NCI-H1048 (cell line): ENCODE measurements at regions not wholly inside any gene's neighbourhood (a gene's known extent, or its start where the extent isn't known, plus 50 kb on each side); places are given as distances from the start of the nearest gene placed in this dataset.
"Not testable (repeated sequence)": the region's sequence is repeated elsewhere in the genome, so short reads cannot be mapped to it uniquely, and the experiment has no call there.

Source experiments
- DNase-seq: peaks from one replicate; lab custom pipeline; 2025; lab: John Stamatoyannopoulos, UW

DNA sequence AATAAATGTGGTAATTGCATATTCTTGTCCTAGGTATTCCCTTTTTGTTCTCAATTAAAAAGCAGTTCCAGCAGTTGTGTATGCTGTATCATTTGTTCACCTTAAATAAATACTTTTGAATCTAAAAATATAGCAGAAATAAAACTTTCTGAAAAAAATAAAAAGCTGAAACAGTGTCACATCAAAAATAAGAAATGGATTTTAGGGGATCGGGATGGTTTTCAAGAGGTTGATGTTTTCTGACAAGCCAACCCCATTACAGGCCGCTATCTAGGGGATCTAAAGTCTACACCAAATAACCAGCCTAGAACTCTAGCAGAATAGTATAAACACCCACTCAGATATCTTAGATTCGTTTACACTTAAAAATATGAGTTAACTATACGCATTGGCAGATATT lies 95.4 kb upstream of the MAML3 start:
- DNase-seq: no peak

DNA sequence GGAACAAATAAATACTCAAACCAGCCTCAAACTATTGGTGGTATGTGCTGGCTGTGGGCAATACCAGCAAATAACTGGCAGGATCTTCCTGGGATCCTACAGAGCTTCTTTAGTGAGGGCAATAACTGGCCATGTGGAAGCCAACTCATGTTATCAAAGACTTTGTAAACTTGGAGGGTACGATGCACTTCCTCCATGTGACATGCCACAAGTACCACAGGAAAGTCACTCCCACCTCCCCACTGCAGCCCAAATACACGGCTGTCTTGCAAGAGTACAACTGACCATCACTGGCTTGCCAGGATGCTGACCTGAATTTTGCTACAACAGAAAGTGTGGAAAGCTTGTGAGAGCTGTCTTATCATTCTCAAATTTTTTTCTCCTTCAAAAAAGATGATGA lies 93.3 kb upstream of the MAML3 start:
- no peak for DNase-seq

DNA sequence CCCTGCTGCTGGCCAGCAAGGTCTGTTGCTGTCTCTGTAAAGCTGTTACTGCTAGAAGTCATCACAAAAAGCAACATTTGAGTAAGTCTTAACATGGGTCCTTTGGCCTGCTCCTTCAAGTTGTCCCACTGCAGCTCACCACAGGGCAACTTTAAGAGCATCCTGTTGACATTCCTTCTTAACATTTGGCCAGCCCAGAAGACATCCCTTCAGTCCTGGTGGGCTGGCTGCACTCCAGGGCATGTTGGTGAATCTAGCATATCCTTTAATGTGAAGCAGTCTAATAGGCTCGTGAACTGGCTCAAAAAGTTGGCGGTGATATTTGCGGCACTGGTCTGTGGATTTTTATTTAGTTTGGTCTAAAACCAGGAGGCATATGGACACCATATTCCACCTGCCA lies 92.2 kb upstream of the MAML3 start:
- DNase-seq: no peak

DNA sequence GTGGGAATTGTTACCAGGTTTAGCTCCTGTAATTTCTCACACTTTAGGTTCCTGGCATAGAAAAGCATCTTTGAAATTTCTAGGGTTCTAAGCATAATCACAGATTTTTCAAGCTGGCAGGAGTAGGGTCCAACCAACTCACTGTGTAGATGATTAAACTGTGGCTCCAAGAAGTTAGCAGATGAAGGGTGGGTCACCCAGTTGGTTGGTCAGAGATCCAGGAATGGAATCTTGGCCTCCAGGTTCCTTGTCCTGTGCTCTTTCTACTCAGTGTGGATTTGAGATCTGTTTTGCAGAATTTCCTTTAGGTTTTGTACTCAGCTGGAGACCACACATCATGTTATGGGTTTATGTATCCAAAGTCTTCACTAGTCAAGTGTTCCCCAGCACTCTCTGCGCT lies 90.3 kb upstream of the MAML3 start:
- DNase-seq: no peak

DNA sequence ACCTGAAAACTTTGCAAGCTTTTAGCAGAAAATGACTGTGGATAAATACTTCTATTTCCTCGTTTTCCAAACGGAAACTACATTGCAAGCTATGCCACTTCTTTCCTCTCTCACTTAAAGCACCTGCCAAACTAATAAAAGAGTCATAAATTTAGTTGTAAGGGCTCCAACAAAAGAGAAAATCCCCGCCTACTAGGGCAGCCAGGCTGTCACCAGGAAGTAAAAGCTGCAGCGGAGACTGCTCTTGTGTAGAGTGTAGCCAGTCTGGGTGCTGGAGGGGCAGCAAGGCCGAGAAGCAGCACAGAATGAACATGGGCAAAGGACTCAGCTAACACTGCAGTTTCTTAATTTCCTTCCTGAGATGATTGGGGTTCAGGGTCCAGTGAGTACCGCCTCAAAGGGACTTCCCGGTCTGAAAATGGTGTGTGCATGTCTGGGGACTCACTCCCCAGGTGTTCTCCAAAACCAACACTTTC lies 89.3 kb upstream of the MAML3 start:
- no peak for DNase-seq

DNA sequence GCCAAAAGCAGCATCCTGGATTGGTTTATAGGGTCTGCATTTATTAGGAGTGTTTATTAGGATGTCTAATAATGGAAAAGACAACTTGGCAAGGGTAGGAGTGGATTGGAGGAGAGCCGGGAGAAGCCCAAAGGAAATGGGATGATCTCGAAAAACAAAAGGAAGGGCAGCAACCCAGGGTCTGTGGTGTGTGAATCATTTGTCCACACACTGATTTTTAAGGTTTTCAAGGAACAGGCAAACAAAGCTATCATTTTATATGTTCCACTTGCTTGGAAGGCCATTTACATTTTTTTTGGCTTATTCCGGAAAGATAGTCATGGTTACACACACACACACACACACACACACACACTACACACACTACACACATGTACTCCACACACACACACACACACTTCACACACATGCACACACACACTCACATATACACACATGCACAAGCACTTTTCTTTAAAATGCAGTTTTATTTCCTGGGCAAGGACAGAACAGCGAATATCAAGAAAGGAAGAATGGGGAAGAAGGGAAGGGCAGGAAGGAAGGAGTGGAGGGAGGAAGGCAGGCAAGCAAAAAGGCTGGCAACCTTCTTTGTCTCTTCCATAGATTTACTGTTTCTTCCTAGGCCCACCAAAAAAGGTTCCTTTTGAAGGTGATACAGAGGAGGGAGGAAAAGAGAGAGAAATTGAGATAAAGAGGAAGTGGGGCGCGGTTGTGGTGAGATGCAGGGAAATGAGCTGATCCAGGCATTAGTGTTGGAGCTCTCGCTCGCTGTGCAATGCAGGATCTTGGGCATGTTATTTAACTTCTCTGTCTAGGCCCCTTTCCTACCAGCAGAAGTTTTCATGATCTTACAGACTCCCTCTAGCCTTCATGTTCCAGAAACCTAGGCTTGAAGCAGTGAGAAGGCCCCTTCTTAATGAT lies 88.6 kb upstream of the MAML3 start:
- DNase-seq: no peak

DNA sequence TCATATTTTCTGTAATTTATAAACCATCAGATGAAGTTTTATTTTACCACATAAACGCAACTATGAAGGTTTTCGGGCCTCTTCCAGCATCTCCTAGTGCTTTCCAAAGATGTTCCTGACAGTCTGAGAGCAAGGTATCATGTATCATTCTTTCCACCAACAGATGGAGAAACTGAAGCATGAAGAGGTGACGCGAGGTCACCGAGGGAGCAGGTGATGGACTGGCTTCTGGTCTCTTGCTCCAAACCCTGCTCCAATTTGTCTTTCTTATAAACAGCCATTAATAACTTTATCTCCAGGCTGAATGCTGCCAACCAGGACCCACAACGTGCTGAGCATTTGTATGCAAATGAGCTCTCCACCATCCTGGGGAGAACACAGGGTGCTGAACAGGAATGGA lies 86.3 kb upstream of the MAML3 start:
- no peak for DNase-seq

DNA sequence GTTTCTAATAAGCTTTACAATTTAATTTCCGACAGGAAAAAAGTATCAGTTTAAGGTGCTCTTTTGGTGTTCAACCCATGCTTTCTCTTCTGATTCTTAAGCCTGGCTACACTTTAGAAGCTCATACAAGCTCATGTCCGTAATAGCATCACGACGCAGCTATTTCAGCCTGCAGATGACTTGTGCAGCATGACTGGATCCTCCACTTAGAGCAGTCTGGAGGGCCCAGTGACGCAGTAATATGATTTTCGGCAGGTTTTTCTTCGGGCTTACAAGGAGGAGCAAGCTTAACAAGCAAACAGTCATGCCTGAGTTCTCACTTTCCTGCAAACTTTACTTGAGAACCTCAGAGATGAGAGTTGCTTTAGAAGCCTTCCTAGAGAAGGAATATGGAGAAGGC lies 85.3 kb upstream of the MAML3 start:
- no peak for DNase-seq

DNA sequence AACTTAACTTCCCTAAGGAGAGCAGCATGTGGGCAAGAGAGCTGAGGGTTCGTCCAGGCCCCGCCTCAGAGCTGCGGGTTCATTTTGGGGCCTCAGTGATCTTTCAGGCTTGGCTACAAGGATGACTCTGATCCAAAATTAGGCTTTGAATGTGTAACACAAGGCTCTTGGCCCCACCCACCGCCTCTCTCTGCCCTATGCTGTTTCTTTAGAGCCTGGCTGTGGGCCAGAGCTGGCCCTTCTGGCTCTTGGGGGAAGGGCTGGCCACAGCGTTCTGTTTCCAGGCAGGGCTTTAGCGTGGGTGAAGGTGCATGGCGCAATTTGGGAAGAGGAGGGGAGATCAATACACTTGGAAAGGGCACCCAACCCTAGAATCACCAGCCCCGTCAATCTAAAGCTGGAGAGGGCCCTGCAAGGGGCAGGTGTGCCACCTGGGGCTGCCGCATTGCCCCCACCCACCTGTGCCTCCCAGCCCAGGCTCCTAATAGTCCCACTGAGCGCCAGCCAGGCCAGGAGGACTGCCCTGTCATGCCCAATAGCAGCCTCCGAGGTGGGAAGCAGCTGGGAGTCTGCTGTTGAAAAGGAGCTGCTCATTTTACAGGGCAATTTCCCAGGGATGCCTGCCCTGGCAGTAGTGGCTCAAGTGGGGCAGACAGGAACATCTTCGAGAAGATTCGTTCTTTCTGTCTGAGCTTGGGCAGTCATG lies 84.5 kb upstream of the MAML3 start:
- no peak for DNase-seq

DNA sequence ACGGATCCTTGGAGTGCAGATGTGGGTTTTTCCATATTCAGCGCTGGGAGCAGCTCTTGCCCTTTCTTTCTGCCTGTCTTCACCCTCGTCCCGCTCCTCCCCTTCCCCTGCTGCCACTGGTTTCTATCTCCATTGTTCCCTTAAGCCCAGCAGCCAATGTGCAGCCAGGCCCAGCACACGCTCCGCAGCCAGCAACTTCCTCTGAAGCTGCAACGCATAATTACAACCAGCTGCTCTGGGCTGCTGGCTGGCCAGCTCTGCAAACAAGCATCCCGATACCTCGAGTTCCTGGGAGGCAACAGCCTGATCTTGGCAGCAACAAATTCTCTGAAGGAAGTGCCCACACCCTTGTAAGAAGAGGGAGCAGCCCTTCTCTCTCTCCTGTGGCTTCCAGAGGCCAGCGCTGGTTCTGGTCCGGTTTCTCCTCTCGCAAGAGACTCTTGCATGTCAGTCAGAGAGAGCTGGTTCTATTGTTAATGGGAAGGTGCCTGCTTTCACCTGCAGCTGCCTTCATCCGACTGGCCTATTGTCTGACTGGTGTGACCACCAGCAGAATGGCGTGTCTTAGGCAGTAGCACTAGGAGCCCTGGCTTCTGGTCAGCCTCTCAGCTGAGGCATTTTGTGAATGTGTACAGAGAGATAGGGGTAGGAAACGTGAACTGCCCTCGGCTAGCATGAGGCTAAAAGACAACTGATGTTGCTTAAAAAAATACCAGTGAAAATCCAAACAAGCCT lies 83.8 kb upstream of the MAML3 start:
- DNase-seq: no peak

DNA sequence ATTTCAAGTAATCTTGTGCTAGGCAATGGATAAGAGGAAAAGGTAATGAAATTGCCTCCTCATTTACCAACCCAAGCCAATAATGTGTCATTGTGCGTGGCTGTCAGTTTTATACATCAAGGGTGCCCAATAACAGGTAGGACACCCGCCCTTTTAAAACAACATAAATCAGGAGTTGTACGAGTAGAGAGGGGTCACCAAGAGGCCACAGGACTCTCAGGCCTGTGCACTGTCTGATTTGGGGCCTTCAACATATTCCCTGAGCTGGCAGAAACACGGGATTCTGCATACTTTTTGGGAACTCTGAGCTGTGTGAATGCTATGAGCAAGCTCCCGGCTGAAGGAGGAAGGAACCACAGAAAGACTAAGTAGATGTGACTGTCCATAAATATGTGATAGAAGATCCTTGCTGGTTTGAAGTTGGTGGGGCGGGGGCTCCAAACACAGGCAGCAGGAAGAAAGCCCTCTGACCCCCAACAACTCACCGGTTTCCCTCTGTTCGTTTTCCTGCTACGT lies 82.7 kb upstream of the MAML3 start:
- DNase-seq: no peak

DNA sequence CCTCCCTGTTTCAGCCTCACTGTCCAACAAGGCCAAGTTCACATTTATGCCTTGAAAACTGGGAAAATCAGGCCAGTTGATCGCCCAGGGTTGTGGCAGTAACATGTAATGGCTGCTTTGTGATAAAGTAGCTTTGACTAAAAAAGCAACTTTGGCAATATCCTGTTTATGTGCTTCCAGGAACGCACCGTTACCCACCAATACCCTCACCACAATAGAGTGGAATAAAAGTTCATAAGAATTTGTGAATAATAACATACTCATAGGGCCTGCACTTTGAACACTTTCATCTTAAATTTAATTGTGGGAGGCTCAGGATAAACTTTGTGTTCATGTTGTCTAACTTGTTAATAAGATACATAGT lies 80.7 kb upstream of the MAML3 start:
- no peak for DNase-seq

DNA sequence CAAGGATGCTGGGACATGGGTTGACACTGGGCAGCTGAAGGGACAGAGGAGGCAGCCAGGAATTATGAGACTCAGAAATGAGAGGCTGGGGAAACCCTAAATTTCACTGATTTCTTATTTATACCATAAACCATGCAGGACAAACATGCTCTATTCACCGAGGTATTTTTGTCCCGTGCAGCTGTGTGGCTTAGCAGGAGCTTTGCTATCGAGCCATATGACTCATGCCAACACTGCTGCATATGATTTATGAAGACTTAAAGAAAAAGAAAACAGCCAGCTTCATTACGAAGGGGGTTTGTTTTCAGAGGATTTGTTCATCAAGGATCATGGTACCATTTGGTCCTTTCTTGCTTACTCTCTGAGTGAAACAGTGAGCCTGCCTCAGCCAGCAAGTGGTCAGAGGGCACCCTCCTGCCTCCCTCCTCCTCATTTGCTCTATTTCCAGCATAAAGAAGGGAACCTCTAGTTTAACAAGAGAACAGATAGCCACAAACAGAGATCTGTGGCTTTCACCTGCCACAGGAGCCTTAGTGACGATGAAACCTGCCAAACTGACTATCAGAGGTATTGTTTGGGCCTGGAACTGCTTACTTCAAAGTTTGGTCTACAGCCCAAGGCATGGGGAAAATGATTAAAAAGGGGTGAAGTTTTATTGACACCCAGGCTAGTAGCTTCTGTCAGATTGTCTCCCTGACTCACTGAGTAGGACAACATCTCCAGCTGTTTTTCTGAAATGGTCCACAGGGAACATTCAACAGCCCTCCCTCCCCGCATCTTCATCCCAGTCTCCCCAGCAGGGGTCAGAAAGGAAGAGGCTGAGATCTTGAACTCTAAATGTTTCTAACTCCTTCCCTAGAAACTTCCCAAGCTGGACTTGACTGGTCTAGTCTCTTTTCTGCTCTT lies 80.1 kb upstream of the MAML3 start:
- no peak for DNase-seq

DNA sequence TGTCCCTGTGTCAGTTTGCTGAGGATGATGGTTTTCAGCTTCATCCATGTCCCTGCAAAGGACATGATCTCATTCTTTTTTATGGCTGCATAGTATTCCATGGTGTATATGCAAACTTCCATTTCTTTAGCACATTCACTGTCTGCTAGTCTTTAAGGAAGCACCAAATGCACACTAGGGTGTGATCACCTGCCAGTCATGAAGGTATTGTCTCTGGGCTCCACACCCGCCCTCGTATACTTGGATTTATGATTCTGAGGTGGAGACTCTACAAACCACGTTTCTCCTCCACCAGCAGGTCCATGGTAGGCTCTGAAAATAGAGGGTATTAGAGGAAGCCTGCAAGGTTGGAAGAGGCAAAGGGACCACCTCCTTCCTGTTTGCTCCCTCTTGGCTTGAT lies 75.9 kb upstream of the MAML3 start:
- no peak for DNase-seq

DNA sequence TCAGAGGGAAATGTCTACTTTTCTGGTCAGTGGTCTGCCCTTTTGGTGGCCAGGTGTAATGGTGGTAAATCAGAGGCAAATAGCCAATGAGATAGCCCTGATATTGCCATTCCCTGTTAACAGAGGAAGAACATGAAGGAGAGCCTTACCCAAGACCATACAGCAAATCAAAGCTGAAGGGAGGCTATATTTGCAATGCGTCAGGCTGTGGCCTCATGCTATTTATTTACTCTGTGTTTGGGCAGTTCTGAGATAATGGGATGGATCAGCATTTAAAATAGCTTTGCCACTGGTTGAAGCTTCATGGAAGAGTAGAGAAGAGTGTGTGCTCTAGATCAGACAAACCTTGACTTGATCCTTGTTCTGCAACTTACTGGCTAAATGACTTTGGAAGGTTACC lies 73.3 kb upstream of the MAML3 start:
- no peak for DNase-seq

DNA sequence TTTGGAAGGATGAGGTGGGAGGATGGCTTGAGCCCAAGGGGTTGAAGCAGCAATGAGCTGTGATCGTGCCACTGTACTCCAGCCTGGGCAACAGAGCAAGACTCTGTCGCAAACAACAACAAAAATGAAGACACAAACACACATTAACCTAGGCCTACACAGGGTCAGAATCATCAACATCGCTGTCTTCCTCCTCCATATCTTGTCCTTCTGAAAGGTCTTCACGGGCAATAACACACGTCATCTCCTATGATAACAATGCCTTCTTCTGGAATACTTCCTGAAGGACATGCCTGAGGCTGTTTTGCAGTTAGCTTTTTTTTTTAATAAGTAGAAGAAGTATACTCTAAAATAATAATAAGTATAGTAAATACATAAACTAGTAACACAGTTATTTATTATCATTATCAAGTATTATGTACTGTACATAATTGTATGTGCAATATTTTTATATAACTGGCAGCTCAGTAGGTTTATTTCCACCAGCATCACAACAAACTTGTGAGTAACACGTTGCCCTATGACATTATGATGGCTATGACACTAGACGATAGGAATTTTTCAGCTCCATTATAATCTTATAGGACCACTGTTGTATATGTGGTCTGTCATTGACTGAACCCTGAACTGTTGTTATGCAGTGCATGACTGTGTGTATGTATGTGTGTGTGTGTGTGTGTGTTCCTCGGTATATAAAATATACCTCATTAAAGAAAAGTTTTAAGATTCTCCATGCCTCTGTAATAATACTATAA lies 69.2 kb upstream of the MAML3 start:
- DNase-seq: no peak

DNA sequence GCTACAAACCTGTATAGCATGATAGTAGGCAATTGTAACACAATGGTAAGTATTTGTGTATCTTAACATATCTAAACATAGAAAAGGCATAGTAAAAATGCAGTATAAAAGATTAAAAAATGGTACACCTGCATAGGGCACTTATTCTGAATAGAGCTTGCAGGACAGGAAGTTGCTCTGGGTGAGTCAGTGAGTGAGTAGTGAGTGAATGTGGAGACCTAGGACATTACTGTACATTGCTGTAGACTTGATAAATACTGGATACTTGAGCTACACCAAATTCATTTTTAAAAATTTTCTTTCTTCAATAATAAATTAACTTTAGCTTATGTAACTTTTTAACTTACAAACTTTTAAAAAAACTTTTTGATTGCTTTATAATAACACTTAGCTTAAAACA lies 68.2 kb upstream of the MAML3 start:
- no peak for DNase-seq

DNA sequence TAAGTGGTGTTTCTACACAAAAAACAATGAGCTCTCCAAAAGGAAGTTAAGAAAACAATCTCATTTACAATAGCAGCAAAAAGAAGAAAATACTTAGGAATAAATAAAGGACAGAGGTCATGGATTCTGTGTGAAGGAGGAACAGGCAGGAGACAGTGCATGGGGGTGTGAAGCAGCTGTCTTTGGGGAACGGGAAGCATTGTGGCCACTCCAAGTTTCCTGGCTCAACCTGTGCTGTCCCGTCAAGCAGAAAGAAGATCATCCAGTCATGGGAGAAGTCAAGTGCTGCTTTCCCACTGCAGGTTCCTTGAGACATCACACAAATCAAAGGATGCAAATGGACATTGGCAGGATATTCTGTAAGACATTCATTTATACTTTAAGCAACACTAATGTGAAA lies 66.1 kb upstream of the MAML3 start:
- DNase-seq: no peak

DNA sequence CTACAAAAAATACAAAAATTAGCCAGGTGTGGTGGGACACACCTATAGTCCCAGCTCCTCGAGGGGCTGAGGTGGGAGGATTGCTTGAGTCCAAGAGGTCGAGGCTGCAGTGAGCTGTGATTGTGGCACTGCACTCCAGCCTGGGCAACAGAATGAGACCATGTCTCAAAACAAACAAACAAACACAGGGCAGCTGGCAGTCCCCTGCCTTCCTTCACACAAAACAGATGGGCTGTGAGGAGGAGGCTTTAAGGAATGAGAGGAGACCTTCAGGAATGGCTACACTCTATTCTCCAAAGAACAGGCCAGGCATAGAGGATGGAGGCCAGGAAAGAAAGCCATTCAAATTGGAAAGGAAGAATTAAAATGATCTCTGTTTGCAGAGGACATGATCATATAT lies 65.6 kb upstream of the MAML3 start:
- no peak for DNase-seq

DNA sequence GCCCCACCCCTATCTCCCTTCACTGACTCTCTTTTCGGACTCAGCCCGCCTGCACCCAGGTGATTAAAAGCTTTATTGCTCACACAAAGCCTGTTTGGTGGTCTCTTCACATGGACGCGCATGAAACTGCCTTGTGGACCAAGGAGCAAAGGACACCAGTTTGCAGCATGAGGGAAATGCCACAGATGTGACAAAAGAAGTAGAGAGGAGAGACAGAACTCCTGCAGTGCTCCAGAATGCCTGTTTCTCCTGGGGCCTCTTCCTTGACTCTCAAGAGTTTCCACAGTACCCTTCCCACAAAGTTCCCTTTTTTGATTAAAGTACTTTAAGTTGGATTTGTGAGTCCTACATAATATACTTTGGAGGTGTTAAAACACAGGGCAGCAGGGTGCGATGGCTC lies 65.1 kb upstream of the MAML3 start:
- not testable (repeated sequence) for DNase-seq

DNA sequence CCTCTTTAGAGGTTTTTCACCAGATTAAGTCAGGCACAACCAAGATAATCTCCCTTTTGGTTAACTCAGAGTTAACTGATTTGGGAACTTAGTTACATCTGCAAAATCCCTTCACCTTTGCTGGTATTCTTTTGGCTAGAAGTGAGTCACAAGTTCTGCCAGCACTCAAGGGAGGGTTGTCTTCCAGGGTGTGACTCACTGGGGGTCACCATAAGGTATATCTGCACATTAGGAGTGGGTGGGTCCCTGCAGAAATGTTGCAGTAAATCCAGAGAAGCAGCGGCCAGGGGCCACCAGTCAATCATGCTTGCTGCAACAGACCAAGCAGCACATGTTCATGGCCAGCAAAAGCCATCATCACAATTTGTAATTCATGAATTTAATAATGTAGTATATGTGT lies 59.8 kb upstream of the MAML3 start:
- DNase-seq: no peak
